Nephron progenitor cell (in vitro differentiated cells): ENCODE measurements at regions not wholly inside any gene's neighbourhood (a gene's known extent, or its start where the extent isn't known, plus 50 kb on each side); places are given as distances from the start of the nearest gene placed in this dataset.

Experiments used
- DNase-seq: peaks from one replicate; pipeline ENCODE4 v3.0.0; 2021
- H3K27ac Mint-ChIP-seq: 2 replicates; pipeline ENCODE4 v1.8.0; 2021; ENCODE audit warnings: mild to moderate bottlenecking, moderate library complexity, mixed read lengths
- H3K27me3 Mint-ChIP-seq: 2 replicates; pipeline ENCODE4 v1.8.0; 2021; ENCODE audit warnings: mild to moderate bottlenecking, low read depth, mixed read lengths; ENCODE audit not compliant: poor library complexity
- H3K36me3 Mint-ChIP-seq: 2 replicates; pipeline ENCODE4 v1.8.0; 2021; ENCODE audit warnings: low read depth, mixed read lengths
- H3K4me1 Mint-ChIP-seq: 2 replicates; pipeline ENCODE4 v1.8.0; 2021; ENCODE audit warnings: mixed read lengths
- H3K4me3 Mint-ChIP-seq: 2 replicates; pipeline ENCODE4 v1.8.0; 2021; ENCODE audit warnings: mild to moderate bottlenecking, moderate library complexity, mixed read lengths
- H3K9me3 Mint-ChIP-seq: 2 replicates; pipeline ENCODE4 v1.8.0; 2021; ENCODE audit warnings: mild to moderate bottlenecking, moderate library complexity, mixed read lengths
- TF ChIP-seq, protein P1 (sequence below): fragments of 200-600 bp; sonication (generic); IDR thresholded peaks from 2 replicates; pipeline ENCODE4 v1.5.0; 2021; ENCODE audit warnings: antibody characterized with exemption

GRCh38 chr9:12956805-12957204, 182.0 kb downstream of the LURAP1L start:
- DNase-seq: no peak
- Mint-ChIP-seq H3K27me3 (no peaks in the 10 kb centered on the region), H3K9me3 (peaks cover 22% of the 10 kb centered on the region), H3K4me3 (no peak overlapping the region), H3K27ac (no peak overlapping the region), H3K4me1 (peaks cover 15% of the 10 kb centered on the region), H3K36me3 (no peaks in the 10 kb centered on the region)
- TF ChIP-seq, protein P1, sequence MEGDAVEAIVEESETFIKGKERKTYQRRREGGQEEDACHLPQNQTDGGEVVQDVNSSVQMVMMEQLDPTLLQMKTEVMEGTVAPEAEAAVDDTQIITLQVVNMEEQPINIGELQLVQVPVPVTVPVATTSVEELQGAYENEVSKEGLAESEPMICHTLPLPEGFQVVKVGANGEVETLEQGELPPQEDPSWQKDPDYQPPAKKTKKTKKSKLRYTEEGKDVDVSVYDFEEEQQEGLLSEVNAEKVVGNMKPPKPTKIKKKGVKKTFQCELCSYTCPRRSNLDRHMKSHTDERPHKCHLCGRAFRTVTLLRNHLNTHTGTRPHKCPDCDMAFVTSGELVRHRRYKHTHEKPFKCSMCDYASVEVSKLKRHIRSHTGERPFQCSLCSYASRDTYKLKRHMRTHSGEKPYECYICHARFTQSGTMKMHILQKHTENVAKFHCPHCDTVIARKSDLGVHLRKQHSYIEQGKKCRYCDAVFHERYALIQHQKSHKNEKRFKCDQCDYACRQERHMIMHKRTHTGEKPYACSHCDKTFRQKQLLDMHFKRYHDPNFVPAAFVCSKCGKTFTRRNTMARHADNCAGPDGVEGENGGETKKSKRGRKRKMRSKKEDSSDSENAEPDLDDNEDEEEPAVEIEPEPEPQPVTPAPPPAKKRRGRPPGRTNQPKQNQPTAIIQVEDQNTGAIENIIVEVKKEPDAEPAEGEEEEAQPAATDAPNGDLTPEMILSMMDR: no peak

- H3K36me3 Mint-ChIP-seq: no peaks in the 10 kb centered on the region
Measured at GRCh38 chr9:12958279-12958678, 183.5 kb downstream of the LURAP1L start.

DNA sequence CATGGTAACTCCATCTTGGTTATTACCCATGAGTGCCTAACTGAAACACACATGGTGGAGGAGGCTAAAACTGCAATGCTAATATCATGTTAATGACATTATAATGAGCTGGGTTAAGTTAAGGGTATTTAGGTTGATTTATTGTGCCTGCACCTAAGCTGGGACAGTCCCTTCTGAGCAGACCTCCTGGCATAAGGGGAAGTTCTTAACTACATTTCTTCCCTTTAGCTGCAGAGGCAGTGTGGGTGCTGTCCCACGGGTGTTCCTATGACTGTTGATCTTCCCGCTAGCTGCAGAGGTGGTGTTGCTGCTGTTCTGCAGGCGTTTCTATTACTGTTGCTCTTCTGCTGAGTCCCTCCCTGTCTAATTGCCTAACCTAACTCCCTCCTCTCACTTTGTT, 183.9 kb downstream of the LURAP1L start:
- peaks cover 22% of the 10 kb centered on the region for H3K9me3 Mint-ChIP-seq
- H3K4me1 Mint-ChIP-seq: peaks cover 7% of the 10 kb centered on the region
- TF ChIP-seq, protein P1: no peak
- DNase-seq: no peak
- H3K27ac Mint-ChIP-seq: no peak overlapping the region
- no peaks in the 10 kb centered on the region for H3K27me3 Mint-ChIP-seq
- no peak overlapping the region for H3K4me3 Mint-ChIP-seq
- no peaks in the 10 kb centered on the region for H3K36me3 Mint-ChIP-seq

More at GRCh38 chr9:12958279-12958678, 183.5 kb downstream of the LURAP1L start:
- Mint-ChIP-seq H3K9me3 (peaks cover 22% of the 10 kb centered on the region), H3K4me3 (no peak overlapping the region), H3K27ac (no peak overlapping the region), H3K4me1 (peaks cover 9% of the 10 kb centered on the region), H3K27me3 (no peaks in the 10 kb centered on the region)
- TF ChIP-seq, protein P1: no peak
- DNase-seq: no peak

GRCh38 chr9:12961276-12961809, 186.5 kb downstream of the LURAP1L start:
- TF ChIP-seq, protein P1: no peak
- Mint-ChIP-seq H3K4me1 (peaks cover 1% of the 10 kb centered on the region), H3K36me3 (no peaks in the 10 kb centered on the region), H3K9me3 (peaks cover 18% of the 10 kb centered on the region), H3K27ac (no peak overlapping the region), H3K27me3 (peaks cover 3% of the 10 kb centered on the region), H3K4me3 (no peak overlapping the region)
- no peak for DNase-seq

DNA sequence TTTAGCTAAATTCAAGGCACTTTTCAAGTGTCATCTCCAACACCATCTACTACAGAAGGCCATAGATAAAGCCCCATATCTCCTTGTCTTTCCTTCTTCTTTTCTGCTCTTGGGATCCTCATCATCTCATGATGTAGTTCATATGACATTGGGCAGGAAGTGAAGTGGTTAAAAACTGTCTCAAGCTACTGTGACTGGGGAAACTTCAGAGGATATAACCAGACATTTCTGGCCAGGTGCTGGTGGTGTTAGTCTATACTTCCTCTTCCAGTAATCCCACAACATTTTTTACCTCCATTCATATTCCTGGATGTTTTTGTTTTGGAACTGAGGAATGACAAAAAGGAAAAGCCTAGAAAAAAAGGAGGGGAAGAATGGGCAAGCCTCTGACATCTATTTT, 188.7 kb downstream of the LURAP1L start:
- Mint-ChIP-seq H3K36me3 (no peaks in the 10 kb centered on the region), H3K4me3 (no peak overlapping the region), H3K4me1 (no peaks in the 10 kb centered on the region), H3K27me3 (peaks cover 3% of the 10 kb centered on the region), H3K27ac (no peak overlapping the region), H3K9me3 (peaks cover 10% of the 10 kb centered on the region)
- DNase-seq: no peak
- TF ChIP-seq, protein P1: no peak

DNA sequence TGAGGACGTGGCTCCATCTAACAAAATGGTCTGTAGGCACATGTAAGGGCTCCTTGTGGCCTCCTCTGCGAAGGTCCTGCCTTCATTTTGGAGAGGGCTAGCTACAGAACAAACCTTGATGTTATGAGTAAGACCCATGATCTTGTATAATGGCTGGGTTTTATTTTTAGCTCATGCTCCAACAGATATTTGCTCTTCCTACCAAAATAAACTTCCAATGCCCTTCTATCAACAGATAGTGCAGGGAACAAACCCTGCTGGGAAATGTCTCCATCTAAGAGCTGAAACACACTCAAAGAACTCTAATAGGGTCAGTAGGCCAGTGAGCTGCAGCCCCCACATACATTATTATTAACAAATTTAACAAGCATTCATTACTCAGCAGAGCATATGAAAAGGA, 189.5 kb downstream of the LURAP1L start:
- no peak for DNase-seq
- H3K36me3 Mint-ChIP-seq: no peaks in the 10 kb centered on the region
- no peak overlapping the region for H3K27ac Mint-ChIP-seq
- no peak overlapping the region for H3K4me3 Mint-ChIP-seq
- H3K4me1 Mint-ChIP-seq: no peaks in the 10 kb centered on the region
- H3K9me3 Mint-ChIP-seq: peaks cover 4% of the 10 kb centered on the region
- TF ChIP-seq, protein P1: no peak
- H3K27me3 Mint-ChIP-seq: peaks cover 3% of the 10 kb centered on the region
